Psoas muscle (tissue), 7 donors: ENCODE measurements at regions not wholly inside any gene's neighbourhood (a gene's known extent, or its start where the extent isn't known, plus 50 kb on each side); places are given as distances from the start of the nearest gene placed in this dataset.

ENCODE experiments used
- ATAC-seq, 4 donors: fragments of 200-7000 bp; cut with Tn5 transposase; one replicate each; pipeline ENCODE4 v1.9.1; 2020; ENCODE audit warnings: moderate library complexity in 3 of 4, mild to moderate bottlenecking in 2 of 4
- DNase-seq, 2 donors: peaks; one replicate each; pipeline ENCODE4 v3.0.0-alpha.2; 2020
- H3K27ac ChIP-seq: fragments of 200-600 bp; one replicate; pipeline ENCODE4 v1.8.0; 2022
- H3K27me3 ChIP-seq, 3 donors: fragments of 200-600 bp in 1 of 3; one replicate each; pipeline versions ENCODE4 v1.6.1 to v1.8.0; 2013 to 2022; ENCODE audit warnings: low read length in 2 of 3, mild to moderate bottlenecking in 2 of 3, moderate library complexity in 1 of 3; ENCODE audit not compliant: insufficient read depth in 3 of 3
- H3K36me3 ChIP-seq, 2 donors: fragments of 200-600 bp in 1 of 2; one replicate each; pipeline versions ENCODE4 v1.6.1 to v1.8.0; 2013 to 2022; ENCODE audit warnings: low read depth in 1 of 2, mild to moderate bottlenecking in 1 of 2, moderate library complexity in 1 of 2; ENCODE audit not compliant: insufficient read depth in 1 of 2
- H3K4me1 ChIP-seq: fragments of 200-600 bp; one replicate; pipeline ENCODE4 v1.8.0; 2022
- H3K4me3 ChIP-seq: fragments of 200-600 bp; one replicate; pipeline ENCODE4 v1.8.0; 2022; ENCODE audit warnings: mild to moderate bottlenecking
- H3K9me3 ChIP-seq: fragments of 200-600 bp; one replicate; pipeline ENCODE4 v1.8.0; 2022
- whole genome bisulfite sequencing, 3 donors: extraction: QIAGEN DNeasy Blood & Tissue Kit; methylation state at CpG; one replicate each; pipeline versions ENCODE4 v1.1.6 to v1.1.7; 2013; 5-methylcytosine and 5-hydroxymethylcytosine counted together
- intact Hi-C, 2 donors: fragments of 100-400 bp; cut with DNase I; formaldehyde crosslinking; loops; one replicate each; pipeline versions ENCODE4 v1.11.0 to v1.14.2; 2022
- TF ChIP-seq, protein P1 (sequence below): fragments of 200-600 bp; IDR thresholded peaks from one replicate; pipeline ENCODE4 v1.8.0; 2022; ENCODE audit warnings: antibody characterized with exemption
- donor health status: healthy with polysubstance abuse.
- donor health status: DM: no; HTN: no; CAD: no; lungs with moderate emphysema.
- donor health status: Bipolar disorder and iron deficiency.
- donor health status: healthy.
- donor health status: DM: yes; HTN: yes; CAD: no.
- donor health status: DM: no; HTN: no; CAD: no.
- donor health status: DM: yes; HTN: yes; CAD: no.

DNA sequence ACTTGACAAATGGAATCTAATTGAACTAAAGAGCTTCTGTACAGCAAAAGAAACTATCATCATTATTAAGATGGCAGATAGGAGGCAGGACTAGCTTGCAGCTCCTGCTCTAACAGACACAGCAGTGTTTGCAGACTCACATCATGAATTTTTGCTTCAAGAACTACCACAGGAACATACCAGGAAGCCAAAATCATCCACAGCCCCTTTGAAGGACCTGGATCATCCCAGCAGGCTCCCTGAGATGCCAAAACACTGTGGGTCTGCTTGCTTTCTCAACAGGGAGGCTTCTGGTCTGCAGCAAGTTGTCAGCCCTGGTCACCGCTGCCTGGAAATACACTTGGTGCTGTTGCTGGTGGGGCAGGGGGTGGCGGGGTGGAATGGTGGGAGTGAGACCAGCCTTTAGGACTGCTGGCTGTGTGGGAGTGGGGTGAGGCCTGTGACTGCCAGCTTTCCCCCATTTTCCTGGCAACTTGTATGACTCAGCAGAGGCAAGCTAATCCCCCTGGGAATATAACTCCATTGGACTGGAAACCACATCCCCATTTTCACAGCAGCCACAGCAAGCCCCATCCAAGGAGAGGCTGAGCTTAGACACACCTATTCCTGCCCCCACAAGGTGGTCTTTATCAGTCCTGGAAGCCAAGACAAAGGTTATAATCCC is 533.8 kb upstream of the CYLC2 start:
- DNase-seq (no peak), ATAC-seq (no peak)
- Histone ChIP-seq H3K36me3 (no peaks in the 10 kb centered on the region), H3K4me1 (no peaks in the 10 kb centered on the region), H3K9me3 (no peaks in the 10 kb centered on the region), H3K27me3 (no peaks in the 10 kb centered on the region), H3K27ac (no peak overlapping the region), H3K4me3 (no peak overlapping the region)
- intact Hi-C loops = no loop called here
- TF ChIP-seq, protein P1, sequence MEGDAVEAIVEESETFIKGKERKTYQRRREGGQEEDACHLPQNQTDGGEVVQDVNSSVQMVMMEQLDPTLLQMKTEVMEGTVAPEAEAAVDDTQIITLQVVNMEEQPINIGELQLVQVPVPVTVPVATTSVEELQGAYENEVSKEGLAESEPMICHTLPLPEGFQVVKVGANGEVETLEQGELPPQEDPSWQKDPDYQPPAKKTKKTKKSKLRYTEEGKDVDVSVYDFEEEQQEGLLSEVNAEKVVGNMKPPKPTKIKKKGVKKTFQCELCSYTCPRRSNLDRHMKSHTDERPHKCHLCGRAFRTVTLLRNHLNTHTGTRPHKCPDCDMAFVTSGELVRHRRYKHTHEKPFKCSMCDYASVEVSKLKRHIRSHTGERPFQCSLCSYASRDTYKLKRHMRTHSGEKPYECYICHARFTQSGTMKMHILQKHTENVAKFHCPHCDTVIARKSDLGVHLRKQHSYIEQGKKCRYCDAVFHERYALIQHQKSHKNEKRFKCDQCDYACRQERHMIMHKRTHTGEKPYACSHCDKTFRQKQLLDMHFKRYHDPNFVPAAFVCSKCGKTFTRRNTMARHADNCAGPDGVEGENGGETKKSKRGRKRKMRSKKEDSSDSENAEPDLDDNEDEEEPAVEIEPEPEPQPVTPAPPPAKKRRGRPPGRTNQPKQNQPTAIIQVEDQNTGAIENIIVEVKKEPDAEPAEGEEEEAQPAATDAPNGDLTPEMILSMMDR = no peak
- 89 to 94% (median 91%) methylated on average over 2 of the region's 2 CpGs for WGBS, 3 donors

DNA sequence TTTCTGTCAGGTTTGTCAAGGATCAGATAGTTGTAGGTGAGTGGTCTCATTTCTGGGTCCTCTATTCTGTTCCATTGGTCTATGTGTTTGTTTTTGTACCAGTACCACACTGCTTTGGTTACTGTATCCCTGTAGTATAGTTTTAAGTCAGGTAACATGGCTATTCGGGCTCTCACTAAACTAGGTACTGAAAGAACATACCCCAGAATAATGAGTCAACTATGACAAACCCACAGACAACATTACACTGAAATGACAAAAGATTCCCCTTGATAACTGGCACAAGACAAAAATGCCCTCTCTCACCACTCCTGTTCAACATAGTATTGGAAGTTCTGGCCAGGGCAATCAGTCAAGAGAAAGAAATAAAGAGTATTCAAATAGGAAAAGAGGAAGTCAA is 535.3 kb upstream of the CYLC2 start:
- no peak for ATAC-seq
- Histone ChIP-seq H3K27ac (no peak overlapping the region), H3K4me3 (no peak overlapping the region), H3K9me3 (no peaks in the 10 kb centered on the region), H3K27me3 (no peaks in the 10 kb centered on the region), H3K4me1 (no peaks in the 10 kb centered on the region), H3K36me3 (no peaks in the 10 kb centered on the region)
- intact Hi-C loops = no loop called here
- no peak for DNase-seq
- TF ChIP-seq, protein P1 = no peak
- WGBS, 3 donors = 69 to 82% (median 73%) methylated on average over 1 of the region's 1 CpG

DNA sequence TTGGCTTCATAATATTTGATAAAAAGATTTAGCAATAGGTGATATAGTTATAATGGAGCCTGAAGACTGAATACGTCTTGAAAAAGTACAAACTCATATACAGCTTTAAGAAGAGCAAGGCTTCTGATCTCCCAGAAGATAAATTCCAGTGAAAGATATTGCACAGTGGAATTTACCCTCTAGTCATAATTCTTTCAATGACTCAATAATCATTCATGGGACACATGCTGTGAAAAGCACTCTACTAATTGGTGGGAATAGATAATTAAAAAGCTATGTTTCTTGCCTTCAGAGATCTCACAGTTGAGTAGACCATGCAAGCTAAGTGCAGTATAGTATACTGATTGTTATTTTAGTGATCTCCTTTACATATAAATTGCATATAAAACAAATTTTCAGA is 538.6 kb upstream of the CYLC2 start:
- Histone ChIP-seq H3K4me3 (no peak overlapping the region), H3K9me3 (no peaks in the 10 kb centered on the region), H3K36me3 (no peaks in the 10 kb centered on the region), H3K27me3 (no peaks in the 10 kb centered on the region), H3K4me1 (no peaks in the 10 kb centered on the region), H3K27ac (no peak overlapping the region)
- TF ChIP-seq, protein P1 = no peak
- intact Hi-C loops = no loop called here
- no peak for ATAC-seq
- 76 to 87% (median 82%) methylated on average over 1 of the region's 1 CpG for WGBS, 3 donors
- no peak for DNase-seq

DNA sequence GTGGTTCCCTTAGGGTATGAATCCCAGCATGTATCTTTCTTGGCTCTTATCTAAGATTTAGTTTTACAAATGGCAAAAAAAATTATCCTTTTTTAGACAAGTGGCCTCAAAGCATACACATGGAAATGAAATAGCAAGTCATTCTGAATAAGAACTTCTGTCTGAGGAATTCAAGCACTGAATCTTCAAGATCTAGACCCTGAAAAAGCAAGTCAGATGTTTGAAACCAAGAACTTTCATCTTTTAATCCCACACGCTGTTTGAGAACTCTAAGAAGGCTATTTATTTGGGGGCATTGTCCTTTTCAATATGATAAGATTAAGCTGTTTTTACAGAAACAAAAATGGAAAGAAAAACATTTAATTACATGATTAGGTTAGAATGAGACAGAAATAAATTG is 549.2 kb upstream of the CYLC2 start:
- H3K27me3 ChIP-seq = no peaks in the 10 kb centered on the region
- 72 to 82% (median 74%) methylated on average over 1 of the region's 1 CpG for WGBS, 3 donors
- no peaks in the 10 kb centered on the region for H3K4me1 ChIP-seq
- DNase-seq (no peak), ATAC-seq (no peak)
- no peaks in the 10 kb centered on the region for H3K36me3 ChIP-seq
- TF ChIP-seq, protein P1 = no peak
- H3K9me3 ChIP-seq = no peaks in the 10 kb centered on the region
- intact Hi-C loops = no loop called here
- no peak overlapping the region for H3K27ac ChIP-seq
- H3K4me3 ChIP-seq = no peak overlapping the region

DNA sequence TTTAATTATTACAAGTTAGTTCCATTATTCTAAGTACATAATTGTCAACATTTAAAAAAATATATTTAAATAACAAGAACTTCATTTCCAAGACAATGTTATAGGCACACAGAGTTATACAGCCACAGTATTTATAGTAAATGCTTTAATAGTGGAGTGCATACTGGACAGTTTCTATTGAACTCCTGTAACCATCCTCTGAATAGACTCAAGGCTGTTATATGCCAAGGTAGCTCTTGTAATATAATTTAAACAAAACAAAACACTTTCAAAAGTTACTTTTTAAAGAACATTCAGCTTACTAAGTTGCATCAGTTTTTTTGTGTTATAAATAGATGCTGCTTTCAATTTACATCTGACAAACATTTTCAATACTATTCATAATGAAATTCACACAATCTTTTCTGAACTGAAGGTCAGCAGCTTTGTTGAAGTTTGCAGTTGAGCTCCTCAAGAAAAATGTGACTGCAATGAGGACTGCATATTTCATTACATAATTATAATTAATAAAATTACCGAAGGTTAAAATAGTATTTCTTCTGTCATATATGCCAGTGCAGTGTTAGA is 549.9 kb upstream of the CYLC2 start:
- intact Hi-C loops = no loop called here
- DNase-seq (no peak), ATAC-seq (no peak)
- no peaks in the 10 kb centered on the region for H3K27me3 ChIP-seq
- 88 to 91% (median 90%) methylated on average over 1 of the region's 1 CpG for WGBS, 3 donors
- no peak overlapping the region for H3K27ac ChIP-seq
- H3K9me3 ChIP-seq = no peaks in the 10 kb centered on the region
- H3K4me1 ChIP-seq = no peaks in the 10 kb centered on the region
- no peak overlapping the region for H3K4me3 ChIP-seq
- H3K36me3 ChIP-seq = no peaks in the 10 kb centered on the region
- TF ChIP-seq, protein P1 = no peak
